ENCODE measurements at regions not wholly inside any gene's neighbourhood (a gene's known extent, or its start where the extent isn't known, plus 50 kb on each side); places are given as distances from the start of the nearest gene placed in this dataset.

GRCh38 chrX:27380163-27380845 lies 82.8 kb downstream of the PPP4R3C start:
- DNase-seq: no peak
- Histone ChIP-seq H3K27ac (no peak overlapping the region), H3K4me1 (no peaks in the 10 kb centered on the region), H3K36me3 (no peaks in the 10 kb centered on the region), H3K4me3 (no peak overlapping the region), H3K27me3 (no peaks in the 10 kb centered on the region), H3K9me3 (no peaks in the 10 kb centered on the region)
- intact Hi-C loops (cut with DNase I): no loop called here
- TF ChIP-seq CTCF (IDR thresholded peaks at IDR 0.05): no peak
- WGBS, 2 donors: 88 to 92% methylated on average over 9 to 12 of the region's 12 CpGs
- peak in 1 of 8 donors; percentile 29 for ATAC-seq

- Histone ChIP-seq H3K27me3 (no peaks in the 10 kb centered on the region), H3K4me3 (no peak overlapping the region), H3K27ac (no peak overlapping the region), H3K36me3 (no peaks in the 10 kb centered on the region), H3K9me3 (no peaks in the 10 kb centered on the region), H3K4me1 (no peaks in the 10 kb centered on the region)
- no peak for ATAC-seq
- intact Hi-C loops (cut with DNase I): no loop called here
- WGBS, 2 donors: 71 to 75% methylated on average over 3 of the region's 3 CpGs
- TF ChIP-seq CTCF (IDR thresholded peaks at IDR 0.05): no peak
- no peak for DNase-seq
These were observed 109.1 kb downstream of the PPP4R3C start for GRCh38 chrX:27354021-27354420.

GRCh38 chrX:27350476-27350875 lies 112.7 kb downstream of the PPP4R3C start:
- Histone ChIP-seq H3K36me3 (no peaks in the 10 kb centered on the region), H3K27ac (no peak overlapping the region), H3K4me3 (no peak overlapping the region), H3K4me1 (no peaks in the 10 kb centered on the region), H3K27me3 (no peaks in the 10 kb centered on the region), H3K9me3 (no peaks in the 10 kb centered on the region)
- WGBS, 2 donors: 36 to 45% methylated on average over 6 of the region's 6 CpGs
- TF ChIP-seq CTCF (IDR thresholded peaks at IDR 0.05): no peak
- DNase-seq (no peak), ATAC-seq (no peak)
- intact Hi-C loops (cut with DNase I): no loop called here

- no peaks in the 10 kb centered on the region for H3K36me3 ChIP-seq
- no peak for ATAC-seq
- intact Hi-C loops (cut with DNase I): no loop called here
- no peak overlapping the region for H3K27ac ChIP-seq
- peak in 1 of 2 donors; percentile 4 for DNase-seq
- no peaks in the 10 kb centered on the region for H3K9me3 ChIP-seq
- H3K4me3 ChIP-seq: no peak overlapping the region
- peaks cover 0 to 7% (median 0%) of the 10 kb centered on the region in 7 donors for H3K27me3 ChIP-seq
- no peaks in the 10 kb centered on the region for H3K4me1 ChIP-seq
- 19 to 25% methylated on average over 9 of the region's 9 CpGs for WGBS, 2 donors
- TF ChIP-seq CTCF (IDR thresholded peaks at IDR 0.05): peak; percentile 23 to 83 (median 62)
These were observed 126.6 kb downstream of the PPP4R3C start for GRCh38 chrX:27336466-27337091.
